Fibroblast of the conjunctiva (primary cell): ENCODE measurements at regions not wholly inside any gene's neighbourhood (a gene's known extent, or its start where the extent isn't known, plus 50 kb on each side); places are given as distances from the start of the nearest gene placed in this dataset.

ENCODE experiments used
- DNase-seq: peaks from one replicate; pipeline ENCODE4 v3.0.0-alpha.2; 2010; ENCODE audit warnings: low read depth

DNA sequence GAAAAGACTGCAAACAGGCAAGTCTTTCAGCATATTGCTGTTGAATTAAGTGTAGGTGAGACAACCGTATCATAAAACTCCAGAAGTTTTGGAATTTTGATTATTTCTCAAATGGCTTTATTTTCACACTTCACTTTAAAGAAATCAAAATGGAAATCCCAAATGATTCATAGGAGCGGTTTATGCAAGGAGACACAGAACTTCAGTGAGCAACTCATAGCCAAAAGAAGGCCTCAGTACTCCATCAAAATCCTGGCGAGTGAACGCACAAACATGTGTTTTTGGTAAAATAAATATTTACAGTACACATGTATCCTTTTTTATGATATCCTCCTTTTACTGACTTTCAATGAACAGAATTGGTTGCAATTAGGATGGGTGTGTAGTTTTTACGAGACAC is 140.4 kb upstream of the APCDD1 start:
- DNase-seq, result no peak

GRCh38 chr18:10315522-10315921 is 138.9 kb upstream of the APCDD1 start:
- DNase-seq, result no peak

DNA sequence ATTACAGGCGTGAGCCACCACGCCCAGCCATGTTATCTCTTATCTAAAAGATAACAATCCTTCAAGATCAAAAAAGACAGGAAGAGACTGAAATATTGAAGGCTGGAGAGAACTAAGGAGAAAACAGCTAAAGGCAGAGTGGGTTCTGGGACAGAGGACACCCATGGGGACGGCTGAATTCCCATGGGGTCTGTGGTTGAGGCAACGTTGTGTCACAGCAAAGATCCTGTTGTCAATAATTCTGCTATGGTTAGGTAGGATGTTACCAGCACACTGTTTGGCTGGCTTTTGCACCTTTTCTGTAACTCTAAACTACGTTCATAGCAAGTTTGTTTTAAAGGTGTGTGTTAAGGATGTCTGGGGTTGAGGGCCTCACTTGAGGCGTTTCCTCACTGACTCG is 137.7 kb upstream of the APCDD1 start:
- no peak for DNase-seq

GRCh38 chr18:10317864-10318690 is 136.4 kb upstream of the APCDD1 start:
- DNase-seq, result no peak

- DNase-seq, result no peak
These were observed 135.8 kb upstream of the APCDD1 start for GRCh38 chr18:10318691-10318970.

GRCh38 chr18:10319026-10319425 is 135.4 kb upstream of the APCDD1 start:
- DNase-seq, result no peak

- DNase-seq, result no peak
These were observed 134.4 kb upstream of the APCDD1 start for GRCh38 chr18:10319914-10320600.

DNA sequence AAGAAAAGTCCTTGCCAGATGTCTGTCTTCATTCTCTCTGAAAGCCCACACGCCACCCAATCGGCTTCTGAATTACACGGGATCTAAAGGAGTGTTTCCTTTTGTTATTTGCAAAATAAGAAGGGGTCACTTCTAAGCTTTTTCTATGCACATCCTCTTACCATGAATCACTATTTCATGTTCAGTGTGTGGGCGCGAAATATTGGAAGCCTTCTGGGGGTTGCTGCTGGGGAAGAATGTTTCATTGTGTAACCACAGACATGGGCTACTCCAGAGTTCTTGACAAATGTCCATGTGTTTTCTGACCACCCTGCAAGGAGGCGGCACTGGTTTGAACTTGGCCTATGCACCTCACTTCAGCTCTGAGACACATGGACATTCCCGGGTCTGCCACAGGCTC is 133.6 kb upstream of the APCDD1 start:
- DNase-seq, result no peak

GRCh38 chr18:10321576-10321975 is 132.9 kb upstream of the APCDD1 start:
- no peak for DNase-seq

- no peak for DNase-seq
These were observed 132.4 kb upstream of the APCDD1 start for GRCh38 chr18:10322004-10322403.

DNA sequence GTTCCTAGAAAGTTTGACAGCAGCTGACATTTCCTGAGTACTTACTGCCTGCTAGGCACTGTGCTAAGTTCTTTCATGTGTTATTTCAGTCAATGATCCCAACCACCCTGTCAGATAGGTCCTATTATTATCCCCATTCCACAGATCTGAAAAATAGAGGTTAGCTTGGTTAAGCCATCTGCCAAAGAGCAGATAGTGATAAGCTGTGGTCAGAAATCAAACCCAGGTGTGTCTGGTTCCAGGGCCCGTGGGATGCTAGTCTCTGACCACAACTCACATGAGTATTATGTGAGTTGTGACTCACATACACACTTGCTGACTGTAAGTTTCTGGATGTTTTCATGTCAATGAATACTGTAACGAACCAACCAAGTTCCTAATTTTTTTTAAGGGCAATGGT is 132.0 kb upstream of the APCDD1 start:
- no peak for DNase-seq

GRCh38 chr18:10329101-10329500 is 125.3 kb upstream of the APCDD1 start:
- DNase-seq, result no peak

DNA sequence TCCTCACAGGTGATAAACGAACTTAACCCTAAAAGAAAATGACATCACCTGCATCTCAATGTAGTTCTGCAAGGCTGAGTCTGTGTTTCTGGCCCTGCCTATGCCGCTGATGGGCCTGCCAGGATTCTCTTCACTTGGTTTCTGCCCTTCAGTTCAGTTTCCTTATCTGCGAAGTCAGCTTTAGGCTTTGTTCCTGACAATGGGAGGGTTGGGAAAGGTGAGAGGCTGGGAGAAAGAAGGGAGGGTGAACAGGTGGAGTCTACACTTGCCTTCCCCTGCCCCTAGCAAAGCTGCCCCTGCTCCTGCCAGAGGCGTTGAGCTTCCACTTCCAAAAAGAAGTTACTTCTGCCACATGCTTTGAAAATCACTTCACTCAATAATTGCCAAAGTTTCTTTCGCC is 124.0 kb upstream of the APCDD1 start:
- DNase-seq, result no peak

- no peak for DNase-seq
These were observed 122.0 kb upstream of the APCDD1 start for GRCh38 chr18:10332452-10332851.

DNA sequence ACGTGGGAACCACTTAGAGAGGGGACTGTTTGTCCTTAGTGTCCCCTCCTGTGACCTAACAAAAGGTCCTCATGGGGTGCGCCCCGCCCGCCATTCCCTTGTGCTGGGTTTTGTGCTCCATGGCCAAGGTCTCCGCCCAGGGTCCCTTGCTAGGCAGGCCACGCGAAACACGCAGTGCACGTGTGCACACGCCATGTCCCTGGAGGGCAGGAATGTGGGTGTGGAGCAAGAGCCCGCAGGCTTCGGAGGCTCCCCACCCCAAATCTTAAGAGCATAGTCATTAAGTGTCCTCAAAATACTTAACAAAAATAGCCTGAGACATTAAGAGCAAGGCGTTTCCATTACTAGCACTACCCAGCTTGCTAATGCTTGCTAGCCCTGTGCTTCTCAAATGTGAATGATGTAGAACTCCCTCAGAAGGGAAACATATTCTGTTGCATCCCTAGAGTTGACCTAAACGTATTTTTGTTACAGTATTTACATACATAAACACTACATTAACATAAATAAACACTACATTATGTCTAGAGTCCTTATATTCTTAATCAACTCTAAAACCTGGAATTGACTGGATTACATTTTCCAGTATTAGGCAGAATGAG is 117.6 kb upstream of the APCDD1 start:
- DNase-seq, result no peak

DNA sequence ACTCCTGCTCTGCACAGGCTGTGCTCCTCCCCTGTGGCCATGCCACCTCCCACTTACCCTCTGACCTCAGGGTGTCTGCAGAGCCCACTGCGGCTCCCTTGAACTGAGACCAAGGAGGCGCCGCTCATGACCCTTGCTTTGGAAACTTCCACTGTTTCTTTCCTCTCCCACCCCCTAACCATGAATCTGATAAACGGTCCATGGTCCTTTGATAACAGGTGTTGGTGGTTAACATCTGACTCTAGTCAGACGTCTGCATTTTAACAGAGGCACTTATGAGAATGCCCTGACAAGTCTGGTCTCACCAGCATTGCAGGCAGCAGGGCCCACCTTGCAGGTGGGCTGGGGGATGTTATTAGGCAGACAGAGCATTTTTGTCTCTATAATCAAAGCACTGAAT is 113.6 kb upstream of the APCDD1 start:
- no peak for DNase-seq

DNA sequence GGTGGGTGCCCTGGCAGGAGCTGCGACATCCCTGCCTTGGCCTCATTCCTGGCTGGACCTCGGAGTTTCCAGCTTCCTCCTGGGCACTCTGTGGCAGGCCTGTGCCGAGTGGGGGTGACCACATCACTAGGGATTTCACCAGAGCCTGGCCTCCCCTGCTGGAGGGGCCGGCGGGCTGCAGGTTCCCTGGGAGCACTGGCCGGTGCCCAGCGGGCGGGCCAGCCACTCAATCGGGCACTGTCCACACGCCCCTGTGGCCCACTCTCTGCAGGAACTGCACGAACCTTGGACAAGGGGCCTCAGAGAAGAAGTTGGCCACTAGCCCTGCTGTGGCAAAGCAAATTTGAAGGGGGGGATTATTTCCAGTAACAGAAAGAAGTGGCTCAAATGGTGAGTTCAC is 110.7 kb upstream of the APCDD1 start:
- DNase-seq, result no peak

DNA sequence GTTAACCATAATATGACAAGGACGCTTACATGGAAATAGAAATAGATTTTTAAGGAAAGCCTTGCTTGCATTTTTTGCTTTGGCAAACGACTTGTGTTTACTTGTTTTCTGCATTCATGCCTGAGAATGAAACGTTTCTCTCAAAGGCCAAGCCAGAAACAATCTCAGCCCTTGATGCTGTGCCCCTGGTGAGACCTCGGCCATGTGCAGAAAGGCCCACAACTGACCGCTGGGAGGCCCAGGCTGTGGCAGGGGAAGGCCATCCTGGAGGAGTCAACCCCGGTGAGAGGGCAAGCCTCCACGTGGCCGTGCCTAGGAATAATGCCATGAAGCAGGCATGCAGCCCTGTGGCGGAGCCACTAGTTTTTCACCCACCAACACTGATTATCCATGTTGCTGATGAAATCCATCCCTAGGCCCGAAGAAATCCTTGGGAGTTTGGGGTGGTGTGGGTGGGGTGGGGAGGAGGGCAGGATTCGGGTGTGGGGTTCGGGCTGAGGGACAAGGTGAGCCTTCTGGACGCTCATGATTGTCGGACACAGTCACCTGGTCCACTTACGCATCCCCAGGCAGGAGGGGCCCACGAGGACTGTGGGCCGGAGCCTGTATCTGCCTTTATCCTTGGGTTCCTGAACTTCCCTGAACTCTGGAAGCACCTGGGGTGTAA is 107.6 kb upstream of the APCDD1 start:
- DNase-seq, result no peak

DNA sequence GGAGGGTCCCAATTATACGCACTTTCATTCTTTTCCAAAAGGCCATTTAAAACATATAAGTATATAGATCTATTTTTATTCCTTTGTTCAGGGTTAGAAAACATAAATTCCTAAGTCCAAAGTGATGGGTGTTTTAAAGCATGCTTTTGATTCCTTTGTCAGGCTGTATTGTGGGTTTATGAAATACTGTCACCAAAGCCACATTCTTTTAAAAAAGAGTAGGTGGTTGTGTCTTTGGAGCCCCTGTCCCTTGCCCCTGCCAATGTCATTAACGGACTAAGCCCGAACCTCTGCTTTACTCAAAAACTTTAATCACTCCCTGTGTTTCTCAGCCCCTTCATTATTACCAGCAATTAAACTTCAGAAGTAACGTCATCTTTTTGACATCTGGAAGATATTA is 104.9 kb upstream of the APCDD1 start:
- no peak for DNase-seq

- no peak for DNase-seq
These were observed 103.8 kb upstream of the APCDD1 start for GRCh38 chr18:10350661-10351060.

DNA sequence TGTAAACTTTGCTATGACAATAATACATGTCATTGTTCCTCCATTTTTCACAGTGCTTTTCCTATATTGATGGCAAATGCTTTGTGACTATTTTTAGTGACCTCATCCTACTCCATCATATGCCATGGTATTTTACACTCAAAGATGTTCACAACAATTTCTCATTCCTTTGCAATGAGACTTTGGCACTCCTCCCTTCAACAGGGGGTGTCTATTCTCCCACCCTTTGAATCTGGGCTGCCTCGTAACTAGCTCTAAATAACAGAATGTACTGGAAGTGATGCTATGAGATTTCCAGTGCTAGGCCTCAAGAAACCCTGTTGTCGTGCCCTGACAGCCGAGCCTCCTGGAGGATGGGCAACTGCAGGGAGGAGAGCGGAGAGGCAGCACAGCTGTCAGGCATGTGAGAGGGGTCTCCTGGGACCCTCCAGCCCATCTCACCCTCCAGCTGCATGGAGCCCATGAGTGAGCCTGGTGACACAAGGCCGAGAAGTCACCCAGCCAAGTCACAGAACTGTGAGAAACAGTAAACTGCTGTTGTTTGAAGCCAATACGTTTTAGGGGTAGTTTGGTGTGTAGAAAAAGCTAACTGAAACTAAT is 103.1 kb upstream of the APCDD1 start:
- DNase-seq, result no peak

GRCh38 chr18:10351858-10352257 is 102.6 kb upstream of the APCDD1 start:
- no peak for DNase-seq

DNA sequence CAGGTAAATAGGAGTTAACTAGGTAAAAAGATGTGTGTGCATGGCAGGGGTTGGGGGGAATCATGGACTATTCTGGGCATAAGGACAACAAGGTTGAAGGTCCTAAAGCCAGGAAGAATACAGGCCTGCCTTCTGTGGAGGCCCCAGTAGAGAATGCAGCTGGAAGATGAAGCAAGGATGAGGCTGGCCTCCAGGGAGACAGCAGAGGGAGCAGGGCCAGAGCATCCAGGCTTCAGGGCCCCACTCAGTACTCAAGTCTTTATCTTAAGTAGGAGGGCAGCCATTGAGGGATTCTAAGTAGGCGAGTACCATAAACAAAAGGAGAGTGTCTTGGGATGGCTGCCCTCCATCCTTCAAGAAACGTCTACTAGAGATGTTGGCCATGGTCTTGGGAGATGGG is 101.8 kb upstream of the APCDD1 start:
- no peak for DNase-seq
